ENCODE measurements at regions not wholly inside any gene's neighbourhood (a gene's known extent, or its start where the extent isn't known, plus 50 kb on each side); places are given as distances from the start of the nearest gene placed in this dataset.

DNA sequence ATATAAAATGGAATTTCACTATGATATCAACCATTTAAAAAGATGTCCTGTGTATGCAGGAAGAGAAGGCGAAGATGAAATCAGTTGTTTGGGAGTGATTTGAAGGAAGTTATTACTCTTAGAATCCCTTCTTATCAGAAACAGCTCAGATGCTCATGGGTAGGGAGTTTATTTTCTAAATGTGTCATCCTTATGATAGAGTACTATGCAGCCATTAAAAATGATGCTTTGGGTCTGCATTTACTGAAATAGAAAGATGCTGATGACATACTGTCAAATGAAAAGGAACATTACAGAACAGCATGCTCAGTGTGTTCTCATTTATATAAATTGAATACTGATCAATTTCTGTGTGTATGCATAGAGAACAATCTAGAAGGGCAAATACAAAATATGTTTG is 69.8 kb upstream of the MED13L start:
- DNase-seq (ENCODE audit: low read depth in 2 of 2): no peak
- Histone ChIP-seq H3K4me1 (ENCODE audit: control insufficient read depth, extremely low read depth, insufficient read depth, low read length) (peaks cover 3% of the 10 kb centered on the region), H3K4me2 (ENCODE audit: extremely low read depth, insufficient read depth, low read length) (no peak overlapping the region), H3K27ac (ENCODE audit: insufficient read depth, low read length) (no peak overlapping the region), H3K9ac (ENCODE audit: insufficient read depth, low read length) (no peak overlapping the region), H3K4me3 (replicated peaks in 1 of 4; ENCODE audit: control extremely low read depth in 1 of 4, insufficient read depth in 1 of 4, low read depth in 3 of 4, low read length in 4 of 4) (no peak overlapping the region), H3K79me2 (ENCODE audit: control insufficient read depth, insufficient read depth, low read length) (no peaks in the 10 kb centered on the region), H3K9me3 (ENCODE audit: control insufficient read depth, insufficient read depth, low read depth, low read length) (no peaks in the 10 kb centered on the region), H3K27me3 (ENCODE audit: control insufficient read depth, insufficient read depth, low read length) (no peaks in the 10 kb centered on the region), H4K20me1 (ENCODE audit: control insufficient read depth, extremely low read depth, insufficient read depth, low read length) (no peaks in the 10 kb centered on the region), H2AFZ (ENCODE audit: low read length) (no peak overlapping the region), H3K36me3 (ENCODE audit: control insufficient read depth, insufficient read depth, low read length) (no peaks in the 10 kb centered on the region)
- TF ChIP-seq CTCF (conservative IDR thresholded peaks at IDR 0.05 in 1 of 2, IDR thresholded peaks at IDR 0.05 in 1 of 2; ENCODE audit: low read depth in 1 of 2, low read length in 2 of 2) (no peak), EZH2 (IDR thresholded peaks at IDR 0.05; ENCODE audit: low read length, missing control alignments) (no peak)

DNA sequence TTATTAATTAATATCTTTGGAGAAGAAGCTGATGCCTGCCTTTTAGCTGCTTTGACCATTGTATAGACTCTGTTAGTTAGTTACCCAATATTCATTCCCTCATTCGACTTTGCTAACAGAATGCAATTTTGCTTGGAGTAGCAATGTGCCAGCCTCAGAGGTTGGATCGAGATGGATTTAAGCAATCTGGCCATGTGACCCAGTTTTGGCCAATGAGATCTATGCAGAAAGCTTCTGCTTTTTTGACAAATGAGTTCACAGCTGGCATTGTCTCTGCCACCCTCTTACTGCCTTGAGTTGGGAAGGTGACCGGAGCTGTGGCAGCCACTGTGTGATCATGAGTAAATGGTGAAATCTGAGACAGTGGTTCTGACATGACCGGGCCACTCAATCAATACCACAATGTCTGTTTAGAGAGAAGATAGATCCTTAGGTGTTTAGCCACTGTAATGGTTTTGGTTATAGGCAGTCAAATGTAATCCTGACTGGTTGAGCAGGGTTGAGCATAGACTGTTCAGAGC is 74.9 kb upstream of the MED13L start:
- Histone ChIP-seq H4K20me1 (ENCODE audit: control insufficient read depth, extremely low read depth, insufficient read depth, low read length) (no peaks in the 10 kb centered on the region), H3K4me2 (ENCODE audit: extremely low read depth, insufficient read depth, low read length) (no peak overlapping the region), H3K36me3 (ENCODE audit: control insufficient read depth, insufficient read depth, low read length) (no peaks in the 10 kb centered on the region), H3K4me3 (replicated peaks in 1 of 4; ENCODE audit: control extremely low read depth in 1 of 4, insufficient read depth in 1 of 4, low read depth in 3 of 4, low read length in 4 of 4) (no peak overlapping the region), H3K27ac (ENCODE audit: insufficient read depth, low read length) (no peak overlapping the region), H3K27me3 (ENCODE audit: control insufficient read depth, insufficient read depth, low read length) (no peaks in the 10 kb centered on the region), H3K4me1 (ENCODE audit: control insufficient read depth, extremely low read depth, insufficient read depth, low read length) (no peaks in the 10 kb centered on the region), H3K9ac (ENCODE audit: insufficient read depth, low read length) (no peak overlapping the region), H3K9me3 (ENCODE audit: control insufficient read depth, insufficient read depth, low read depth, low read length) (no peaks in the 10 kb centered on the region), H2AFZ (ENCODE audit: low read length) (no peak overlapping the region), H3K79me2 (ENCODE audit: control insufficient read depth, insufficient read depth, low read length) (no peaks in the 10 kb centered on the region)
- DNase-seq (ENCODE audit: low read depth in 2 of 2): no peak
- TF ChIP-seq EZH2 (IDR thresholded peaks at IDR 0.05; ENCODE audit: low read length, missing control alignments) (no peak), CTCF (conservative IDR thresholded peaks at IDR 0.05 in 1 of 2, IDR thresholded peaks at IDR 0.05 in 1 of 2; ENCODE audit: low read depth in 1 of 2, low read length in 2 of 2) (no peak)

DNA sequence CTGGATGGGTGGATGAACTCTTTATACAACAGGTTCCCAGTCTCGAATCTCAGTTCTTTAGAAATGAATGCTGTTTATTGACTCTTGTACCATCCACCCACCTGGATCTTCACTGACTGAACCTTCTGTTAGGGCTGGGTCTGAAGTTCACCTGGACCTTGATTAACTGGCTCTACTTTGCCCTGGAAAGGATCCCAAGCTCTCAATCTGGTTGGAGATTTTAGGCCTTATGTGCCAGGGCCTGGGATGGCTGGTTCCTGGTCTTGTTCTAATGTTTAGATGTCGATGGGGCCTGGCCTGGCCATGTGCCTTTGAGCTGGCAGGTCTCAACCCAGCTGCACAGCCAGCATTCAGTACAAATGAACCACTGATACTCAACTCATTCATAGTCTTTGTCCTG is 76.5 kb upstream of the MED13L start:
- peaks cover 4% of the 10 kb centered on the region for H3K4me1 ChIP-seq (ENCODE audit: control insufficient read depth, extremely low read depth, insufficient read depth, low read length)
- H3K4me2 ChIP-seq (ENCODE audit: extremely low read depth, insufficient read depth, low read length): no peak overlapping the region
- no peak overlapping the region for H3K9ac ChIP-seq (ENCODE audit: insufficient read depth, low read length)
- H3K9me3 ChIP-seq (ENCODE audit: control insufficient read depth, insufficient read depth, low read depth, low read length): no peaks in the 10 kb centered on the region
- no peak for DNase-seq (ENCODE audit: low read depth in 2 of 2)
- no peaks in the 10 kb centered on the region for H3K79me2 ChIP-seq (ENCODE audit: control insufficient read depth, insufficient read depth, low read length)
- no peak overlapping the region for H3K4me3 ChIP-seq (replicated peaks in 1 of 4; ENCODE audit: control extremely low read depth in 1 of 4, insufficient read depth in 1 of 4, low read depth in 3 of 4, low read length in 4 of 4)
- no peak for TF ChIP-seq EZH2 (IDR thresholded peaks at IDR 0.05; ENCODE audit: low read length, missing control alignments)
- TF ChIP-seq CTCF (conservative IDR thresholded peaks at IDR 0.05 in 1 of 2, IDR thresholded peaks at IDR 0.05 in 1 of 2; ENCODE audit: low read depth in 1 of 2, low read length in 2 of 2): no peak
- no peaks in the 10 kb centered on the region for H3K36me3 ChIP-seq (ENCODE audit: control insufficient read depth, insufficient read depth, low read length)
- no peaks in the 10 kb centered on the region for H4K20me1 ChIP-seq (ENCODE audit: control insufficient read depth, extremely low read depth, insufficient read depth, low read length)
- no peak overlapping the region for H2AFZ ChIP-seq (ENCODE audit: low read length)
- H3K27ac ChIP-seq (ENCODE audit: insufficient read depth, low read length): no peak overlapping the region
- no peaks in the 10 kb centered on the region for H3K27me3 ChIP-seq (ENCODE audit: control insufficient read depth, insufficient read depth, low read length)

Data from fibroblast of lung (primary cell).